NCI-H146 treated with DMSO at 0.1 percent for 48 hours (cell line): ENCODE measurements at regions not wholly inside any gene's neighbourhood (a gene's known extent, or its start where the extent isn't known, plus 50 kb on each side); places are given as distances from the start of the nearest gene placed in this dataset.

Source experiments
- DNase-seq: peaks from one replicate; lab custom pipeline; 2025; ENCODE audit not compliant: unreplicated experiment; lab: John Stamatoyannopoulos, UW

- no peak for DNase-seq
Observed at GRCh38 chr5:124156415-124156996, 589.9 kb downstream of the ZNF608 start.

- DNase-seq, result no peak
Observed at GRCh38 chr5:124154714-124155113, 591.7 kb downstream of the ZNF608 start.

- no peak for DNase-seq
Observed at GRCh38 chr5:124153588-124153987, 592.9 kb downstream of the ZNF608 start.

- no peak for DNase-seq
Observed at GRCh38 chr5:124148574-124148973, 597.9 kb downstream of the ZNF608 start.

GRCh38 chr5:124140060-124140459, 606.4 kb downstream of the ZNF608 start:
- no peak for DNase-seq

- no peak for DNase-seq
Observed at GRCh38 chr5:124139477-124139876, 607.0 kb downstream of the ZNF608 start.

- DNase-seq, result no peak
Observed at GRCh38 chr5:124136609-124137008, 609.8 kb downstream of the ZNF608 start.

- no peak for DNase-seq
Observed at GRCh38 chr5:124134941-124135340, 611.5 kb downstream of the ZNF608 start.

GRCh38 chr5:124133406-124133805, 613.0 kb downstream of the ZNF608 start:
- no peak for DNase-seq

- DNase-seq, result peak; percentile 74
Observed at GRCh38 chr5:124132843-124133242, 613.6 kb downstream of the ZNF608 start.

GRCh38 chr5:124131466-124131865, 615.0 kb downstream of the ZNF608 start:
- peak; percentile 83 for DNase-seq

GRCh38 chr5:124130816-124131215, 615.6 kb downstream of the ZNF608 start:
- no peak for DNase-seq

GRCh38 chr5:124128867-124129266, 616.9 kb downstream of the CSNK1G3 start:
- DNase-seq, result no peak

- DNase-seq, result no peak
Observed at GRCh38 chr5:124126504-124127217, 614.7 kb downstream of the CSNK1G3 start.

- peak; percentile 4 for DNase-seq
Observed at GRCh38 chr5:124124711-124125229, 612.8 kb downstream of the CSNK1G3 start.

- no peak for DNase-seq
Observed at GRCh38 chr5:124121198-124121597, 609.2 kb downstream of the CSNK1G3 start.

- DNase-seq, result no peak
Observed at GRCh38 chr5:124114911-124115310, 602.9 kb downstream of the CSNK1G3 start.

GRCh38 chr5:124111886-124112285, 599.9 kb downstream of the CSNK1G3 start:
- no peak for DNase-seq

- no peak for DNase-seq
Observed at GRCh38 chr5:124110942-124111341, 599.0 kb downstream of the CSNK1G3 start.

- DNase-seq, result no peak
Observed at GRCh38 chr5:124105326-124105725, 593.3 kb downstream of the CSNK1G3 start.

GRCh38 chr5:124104821-124105220, 592.8 kb downstream of the CSNK1G3 start:
- no peak for DNase-seq

GRCh38 chr5:124104344-124104743, 592.4 kb downstream of the CSNK1G3 start:
- DNase-seq, result no peak

- no peak for DNase-seq
Observed at GRCh38 chr5:124103671-124104070, 591.7 kb downstream of the CSNK1G3 start.
